ENCODE measurements at regions not wholly inside any gene's neighbourhood (a gene's known extent, or its start where the extent isn't known, plus 50 kb on each side); places are given as distances from the start of the nearest gene placed in this dataset.

GRCh38 chr2:215691346-215691745 is 255.5 kb upstream of the FN1 start:
- DNase-seq (ENCODE audit: low spot score) (no peak), ATAC-seq (ENCODE audit: insufficient number of reproducible peaks, low FRiP score, low read depth) (no peak)
- Histone ChIP-seq H3K4me3 (no peak overlapping the region), H3K4me1 (ENCODE audit: control insufficient read depth in 1 of 2, low read depth in 2 of 2) (peaks cover 13 to 37% of the 10 kb centered on the region in 2 donors), H3K27ac (peak overlapping the region; percentile 65 to 86), H3K36me3 (no peaks in the 10 kb centered on the region), H3K9me3 (no peaks in the 10 kb centered on the region), H3K27me3 (replicated peaks; ENCODE audit: insufficient read depth) (no peaks in the 10 kb centered on the region)
- no peak for TF ChIP-seq CTCF (IDR thresholded peaks at IDR 0.05)

- TF ChIP-seq CTCF (IDR thresholded peaks at IDR 0.05) = no peak
- no peak overlapping the region for H3K4me3 ChIP-seq
- H3K9me3 ChIP-seq = no peaks in the 10 kb centered on the region
- peaks cover 0 to 14% of the 10 kb centered on the region in 2 donors for H3K4me1 ChIP-seq (ENCODE audit: control insufficient read depth in 1 of 2, low read depth in 2 of 2)
- ATAC-seq (ENCODE audit: insufficient number of reproducible peaks, low FRiP score, low read depth) (no peak), DNase-seq (ENCODE audit: low spot score) (no peak)
- no peak overlapping the region for H3K27ac ChIP-seq
- no peaks in the 10 kb centered on the region for H3K27me3 ChIP-seq (replicated peaks; ENCODE audit: insufficient read depth)
- no peaks in the 10 kb centered on the region for H3K36me3 ChIP-seq
Measured at GRCh38 chr2:215687149-215688031, 251.5 kb upstream of the FN1 start.

GRCh38 chr2:215685238-215685990 is 249.5 kb upstream of the FN1 start:
- no peak overlapping the region for H3K4me3 ChIP-seq
- H3K27me3 ChIP-seq (replicated peaks; ENCODE audit: insufficient read depth) = no peaks in the 10 kb centered on the region
- no peaks in the 10 kb centered on the region for H3K9me3 ChIP-seq
- no peaks in the 10 kb centered on the region for H3K36me3 ChIP-seq
- ATAC-seq (ENCODE audit: insufficient number of reproducible peaks, low FRiP score, low read depth) = no peak
- DNase-seq (ENCODE audit: low spot score) = no peak
- no peak overlapping the region for H3K27ac ChIP-seq
- no peak for TF ChIP-seq CTCF (IDR thresholded peaks at IDR 0.05)
- peaks cover 0 to 11% of the 10 kb centered on the region in 2 donors for H3K4me1 ChIP-seq (ENCODE audit: control insufficient read depth in 1 of 2, low read depth in 2 of 2)

GRCh38 chr2:215684448-215685237 is 248.8 kb upstream of the FN1 start:
- H3K4me1 ChIP-seq (ENCODE audit: control insufficient read depth in 1 of 2, low read depth in 2 of 2) = peaks cover 0 to 12% of the 10 kb centered on the region in 2 donors
- no peak for TF ChIP-seq CTCF (IDR thresholded peaks at IDR 0.05)
- no peak for DNase-seq (ENCODE audit: low spot score)

More at GRCh38 chr2:215684448-215685237, 248.8 kb upstream of the FN1 start:
- Histone ChIP-seq H3K27me3 (replicated peaks; ENCODE audit: insufficient read depth) (no peaks in the 10 kb centered on the region), H3K9me3 (no peaks in the 10 kb centered on the region), H3K4me3 (no peak overlapping the region), H3K27ac (no peak overlapping the region), H3K36me3 (no peaks in the 10 kb centered on the region)
- no peak for ATAC-seq (ENCODE audit: insufficient number of reproducible peaks, low FRiP score, low read depth)

Data from thoracic aorta (tissue), 2 donors.